Skin epidermis (tissue), 12 donors: ENCODE measurements at regions not wholly inside any gene's neighbourhood (a gene's known extent, or its start where the extent isn't known, plus 50 kb on each side); places are given as distances from the start of the nearest gene placed in this dataset.
"Not testable (repeated sequence)": the region's sequence is repeated elsewhere in the genome, so short reads cannot be mapped to it uniquely, and the experiment has no call there.

Experiments
- H3K27ac ChIP-seq, 21 experiments: fragments of 200-600 bp; sonication (generic) in 11 of 21; one replicate each; pipeline ENCODE4 v1.5.0; 2020; ENCODE audit warnings: mild to moderate bottlenecking in 3 of 21, inconsistent platforms in 2 of 21, moderate library complexity in 2 of 21
- H3K4me3 ChIP-seq, 7 experiments: fragments of 200-600 bp; sonication (generic) in 2 of 7; one replicate each; pipeline ENCODE4 v1.5.0; 2020; ENCODE audit warnings: inconsistent platforms in 2 of 7, mild to moderate bottlenecking in 2 of 7, moderate library complexity in 1 of 7

DNA sequence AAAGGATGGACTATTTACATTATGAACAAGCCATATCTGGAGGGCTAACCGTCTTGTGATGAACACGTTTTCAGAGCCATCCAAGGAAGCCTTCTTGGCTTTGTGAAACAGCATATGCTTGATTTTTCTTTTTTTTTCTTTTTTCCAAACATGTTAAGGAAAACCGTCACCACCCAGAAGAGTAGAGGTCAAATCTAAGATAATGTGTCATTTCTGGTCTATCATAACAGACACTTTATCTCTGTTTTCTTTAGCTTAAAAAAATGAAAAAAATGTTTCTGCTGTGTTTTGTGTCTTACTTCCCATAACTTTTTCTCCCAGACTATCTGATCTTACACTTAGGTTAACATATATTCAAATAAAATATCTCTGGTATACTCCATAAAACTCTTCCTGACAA is 76.1 kb upstream of the DGKB start:
- no peak overlapping the region for H3K4me3 ChIP-seq
- H3K27ac ChIP-seq, result no peak overlapping the region

DNA sequence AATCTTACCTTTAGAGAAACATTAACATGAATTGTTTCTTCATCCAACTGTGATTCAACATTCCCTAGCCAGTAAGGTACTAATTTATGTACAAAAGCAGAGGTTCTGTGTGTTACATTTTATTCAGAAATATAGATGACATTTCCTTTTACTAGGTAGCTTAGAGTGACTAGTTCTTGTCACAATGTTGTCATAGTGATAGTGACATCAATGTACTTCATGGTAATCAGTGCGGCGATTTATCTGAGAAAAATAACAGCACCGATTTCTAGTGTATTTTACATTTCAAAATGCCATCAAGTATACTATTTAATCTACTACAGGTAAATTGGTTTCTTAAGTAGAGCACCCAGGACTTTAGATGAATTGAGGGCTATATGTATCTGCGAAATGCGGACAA is 72.1 kb upstream of the DGKB start:
- H3K27ac ChIP-seq, result no peak overlapping the region
- H3K4me3 ChIP-seq, result no peak overlapping the region

DNA sequence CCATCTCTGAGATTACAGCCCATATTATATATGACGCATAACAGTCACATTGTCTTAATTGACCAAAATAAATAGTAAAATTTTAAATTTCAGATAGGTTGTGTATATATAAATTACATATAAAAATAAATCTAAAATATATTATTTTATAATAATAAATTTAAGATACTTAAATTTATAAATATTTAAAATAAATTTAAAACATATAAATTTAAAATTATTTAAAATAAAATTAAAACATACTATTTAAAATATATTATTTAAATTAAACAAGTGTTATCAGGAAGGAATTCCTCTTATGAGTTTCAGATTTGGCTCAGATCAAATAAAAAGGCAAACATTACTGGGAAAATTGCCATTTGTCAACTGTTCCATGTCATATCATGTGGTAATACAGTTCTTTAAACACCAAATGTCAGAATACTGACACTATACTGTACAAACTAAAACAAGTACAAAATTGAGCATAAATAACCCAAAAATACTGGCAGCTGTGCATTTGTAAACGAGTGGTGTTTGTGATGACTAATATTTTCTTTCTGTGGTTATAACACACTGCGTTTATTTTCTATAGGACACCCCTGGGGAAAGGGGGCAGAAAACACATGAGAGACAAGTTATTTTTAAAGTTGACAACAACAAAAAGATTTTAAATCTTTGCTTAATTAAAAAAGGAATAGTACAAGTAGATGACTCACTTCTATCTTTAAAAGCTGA is 71.3 kb upstream of the DGKB start:
- no peak overlapping the region for H3K4me3 ChIP-seq
- no peak overlapping the region for H3K27ac ChIP-seq

DNA sequence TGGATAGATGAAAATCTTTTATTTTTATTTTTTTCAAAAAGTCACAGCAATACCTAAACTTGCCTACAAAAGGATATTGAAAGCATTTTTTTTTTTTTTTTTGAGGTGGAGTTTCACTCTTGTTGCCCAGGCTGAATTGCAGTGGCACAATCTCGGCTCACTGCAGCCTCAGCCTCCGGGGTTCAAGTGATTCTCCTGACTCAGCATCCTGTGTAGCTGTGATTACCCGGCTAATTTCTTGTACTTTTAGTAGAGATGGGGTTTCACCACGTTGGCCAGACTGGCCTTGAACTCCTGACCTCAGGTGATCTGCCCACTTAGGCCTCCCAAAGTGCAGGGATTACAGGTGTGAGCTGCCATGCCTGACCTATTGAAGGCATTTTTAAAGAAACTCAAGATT is 69.1 kb upstream of the DGKB start:
- not testable (repeated sequence) for H3K27ac ChIP-seq, H3K4me3 ChIP-seq

DNA sequence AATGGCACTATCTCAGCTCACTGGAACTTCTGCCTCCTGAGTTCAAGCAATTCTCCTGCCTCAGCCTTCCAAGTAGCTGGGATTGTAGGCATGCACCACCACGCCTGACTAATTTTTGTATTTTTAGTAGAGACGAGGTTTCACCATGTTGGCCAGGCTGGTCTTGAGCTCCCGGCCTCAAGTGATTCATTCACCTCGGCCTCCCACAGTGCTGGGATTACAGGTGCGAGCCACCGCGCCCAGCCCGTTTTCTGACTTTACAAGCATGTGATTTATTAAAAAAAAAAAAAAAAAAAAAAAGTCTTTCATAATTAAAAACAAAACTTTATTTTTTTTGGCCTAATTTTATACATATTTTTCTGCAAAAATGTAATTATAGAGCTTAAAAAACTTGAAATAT is 64.8 kb upstream of the DGKB start:
- H3K4me3 ChIP-seq, H3K27ac ChIP-seq: not testable (repeated sequence)

DNA sequence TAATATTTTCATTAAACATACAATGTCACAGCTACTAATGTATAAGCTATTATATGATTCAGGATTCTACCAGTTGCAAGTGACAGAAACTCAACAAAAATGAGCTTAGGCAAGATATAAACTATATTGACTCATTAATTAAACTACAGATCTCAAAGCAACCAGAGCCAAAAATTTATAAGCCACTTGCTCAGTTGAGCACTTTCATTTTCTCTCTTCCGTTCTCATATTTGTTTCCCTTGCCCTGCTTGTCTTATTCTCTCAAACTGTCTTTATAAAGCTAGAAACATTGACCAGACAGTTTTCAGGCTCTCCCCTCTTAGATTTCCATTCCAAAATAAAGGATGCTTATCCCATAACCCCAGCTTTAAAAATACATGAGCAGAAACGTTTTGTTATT is 60.2 kb upstream of the DGKB start:
- no peak overlapping the region for H3K27ac ChIP-seq
- H3K4me3 ChIP-seq, result no peak overlapping the region

DNA sequence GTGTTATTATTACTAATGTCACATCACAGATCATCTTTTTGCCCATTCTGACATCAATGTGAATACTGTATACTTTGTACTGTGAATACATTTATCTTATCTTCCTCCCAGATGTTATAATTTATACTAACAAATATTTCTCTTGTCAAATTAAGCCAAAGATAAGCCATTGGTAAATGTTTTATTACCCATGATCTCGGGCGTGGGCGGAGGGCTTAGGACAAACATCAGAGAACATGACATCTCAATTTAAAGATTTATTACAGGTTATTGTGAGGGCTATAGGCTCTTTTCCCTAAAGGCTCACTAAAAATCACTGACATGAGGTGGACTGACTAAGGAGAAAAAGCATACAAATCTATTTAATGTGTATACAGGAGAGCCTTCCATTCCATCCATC is 58.2 kb upstream of the DGKB start:
- Histone ChIP-seq H3K4me3 (no peak overlapping the region), H3K27ac (no peak overlapping the region)

DNA sequence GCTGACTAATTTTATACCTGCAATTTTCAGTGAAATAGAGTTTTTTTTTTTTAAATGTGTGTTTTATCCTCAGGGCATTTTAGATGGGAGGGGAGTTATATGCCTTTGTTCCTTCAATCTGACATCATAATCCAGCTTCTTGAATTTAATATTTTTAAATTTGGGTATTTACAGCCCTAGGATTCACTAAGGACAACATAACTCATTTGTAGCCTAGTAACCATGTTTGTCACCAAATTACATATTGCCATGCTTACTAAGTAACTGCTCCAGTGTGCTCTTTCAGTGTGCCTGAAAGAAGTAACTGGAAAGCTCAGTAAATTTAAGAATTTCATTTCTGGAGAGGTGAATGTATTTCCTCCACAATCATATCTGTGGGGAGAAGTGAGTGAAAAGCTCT is 56.8 kb upstream of the DGKB start:
- H3K4me3 ChIP-seq, result no peak overlapping the region
- no peak overlapping the region for H3K27ac ChIP-seq

DNA sequence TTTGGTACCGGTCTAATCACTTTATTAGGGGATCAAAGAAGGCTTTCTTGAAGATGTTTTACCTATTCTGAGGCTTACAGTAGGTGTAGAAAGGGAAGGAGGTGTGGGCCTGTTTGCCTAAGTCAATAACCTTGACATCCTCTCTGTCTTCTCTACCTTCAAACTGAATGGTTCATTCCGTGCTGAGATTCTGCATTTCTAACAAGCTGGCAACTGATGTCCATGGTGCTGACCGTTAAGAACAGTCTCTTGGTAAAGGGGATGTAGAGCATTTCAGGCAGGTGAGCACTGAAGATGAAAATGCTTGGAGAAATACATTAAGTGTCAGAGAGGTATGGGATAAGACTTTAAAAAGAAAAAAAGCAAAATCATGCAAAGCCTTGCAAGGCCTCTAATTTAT is 51.5 kb upstream of the DGKB start:
- H3K4me3 ChIP-seq, result no peak overlapping the region
- H3K27ac ChIP-seq, result no peak overlapping the region
